ENCODE measurements at regions not wholly inside any gene's neighbourhood (a gene's known extent, or its start where the extent isn't known, plus 50 kb on each side); places are given as distances from the start of the nearest gene placed in this dataset.

DNA sequence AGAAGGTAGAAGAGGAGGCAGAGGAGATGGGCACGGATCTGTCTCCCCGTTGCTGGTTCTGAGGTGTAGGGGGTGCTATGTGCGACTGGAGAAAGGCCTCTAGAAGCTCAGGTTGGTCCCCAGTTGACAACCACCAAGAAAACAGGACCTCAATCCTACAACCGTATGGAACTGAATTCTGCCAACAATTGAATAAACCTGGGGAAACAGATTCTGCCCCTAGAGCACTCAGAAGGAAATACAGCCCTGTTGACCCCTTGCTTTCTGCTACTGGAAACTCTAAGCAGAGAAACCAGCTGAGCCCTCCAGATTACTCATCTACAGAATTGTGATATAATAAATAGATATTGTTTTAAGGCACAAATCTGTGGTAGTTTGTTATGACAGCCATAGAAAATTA, 313.0 kb upstream of the GOT2 start:
- Mint-ChIP-seq H3K9me3 (no peaks in the 10 kb centered on the region), H3K27me3 (ENCODE audit: insufficient read depth, low read depth, poor library complexity) (no peaks in the 10 kb centered on the region), H3K4me1 (no peaks in the 10 kb centered on the region), H3K4me3 (no peak overlapping the region), H3K36me3 (ENCODE audit: low read depth) (no peaks in the 10 kb centered on the region), H3K27ac (no peak overlapping the region)
- no peaks in the 10 kb centered on the region for H3F3A ChIP-seq (replicated peaks; ENCODE audit: low read depth)
- peaks cover 11% of the 10 kb centered on the region for H3K9me2 ChIP-seq (ENCODE audit: insufficient read depth)
- ATAC-seq, result peak; percentile 82
- H2AFZ ChIP-seq, result no peak overlapping the region
- no peaks in the 10 kb centered on the region for H3K36me3 ChIP-seq (ENCODE audit: insufficient read depth)
- H3K27me3 ChIP-seq (ENCODE audit: insufficient read depth), result no peaks in the 10 kb centered on the region
- no peaks in the 10 kb centered on the region for H3K4me1 ChIP-seq (ENCODE audit: insufficient read depth)
- no peak overlapping the region for H3K27ac ChIP-seq (ENCODE audit: low read depth)
- no peaks in the 10 kb centered on the region for H3K79me2 ChIP-seq (replicated peaks; ENCODE audit: insufficient read depth)
- H3K4me2 ChIP-seq, result no peak overlapping the region
- peak; percentile 68 for DNase-seq (ENCODE audit: low spot score)
- TF ChIP-seq ZNF462 (CRISPR knock-in tag; IDR thresholded peaks at IDR 0.05) (peak; percentile 76; the same call in 1 of the 2 replicates), ZNF114 (CRISPR knock-in tag; IDR thresholded peaks at IDR 0.05) (no peak)
- TF ChIP-seq, protein P1, sequence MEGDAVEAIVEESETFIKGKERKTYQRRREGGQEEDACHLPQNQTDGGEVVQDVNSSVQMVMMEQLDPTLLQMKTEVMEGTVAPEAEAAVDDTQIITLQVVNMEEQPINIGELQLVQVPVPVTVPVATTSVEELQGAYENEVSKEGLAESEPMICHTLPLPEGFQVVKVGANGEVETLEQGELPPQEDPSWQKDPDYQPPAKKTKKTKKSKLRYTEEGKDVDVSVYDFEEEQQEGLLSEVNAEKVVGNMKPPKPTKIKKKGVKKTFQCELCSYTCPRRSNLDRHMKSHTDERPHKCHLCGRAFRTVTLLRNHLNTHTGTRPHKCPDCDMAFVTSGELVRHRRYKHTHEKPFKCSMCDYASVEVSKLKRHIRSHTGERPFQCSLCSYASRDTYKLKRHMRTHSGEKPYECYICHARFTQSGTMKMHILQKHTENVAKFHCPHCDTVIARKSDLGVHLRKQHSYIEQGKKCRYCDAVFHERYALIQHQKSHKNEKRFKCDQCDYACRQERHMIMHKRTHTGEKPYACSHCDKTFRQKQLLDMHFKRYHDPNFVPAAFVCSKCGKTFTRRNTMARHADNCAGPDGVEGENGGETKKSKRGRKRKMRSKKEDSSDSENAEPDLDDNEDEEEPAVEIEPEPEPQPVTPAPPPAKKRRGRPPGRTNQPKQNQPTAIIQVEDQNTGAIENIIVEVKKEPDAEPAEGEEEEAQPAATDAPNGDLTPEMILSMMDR (conservative IDR thresholded peaks at IDR 0.05; ENCODE audit: low read depth in 2 of 2), result peak; percentile 49 to 56
- no peaks in the 10 kb centered on the region for H4K20me1 ChIP-seq (replicated peaks; ENCODE audit: insufficient read depth)
- no peak overlapping the region for H3K4me3 ChIP-seq

DNA sequence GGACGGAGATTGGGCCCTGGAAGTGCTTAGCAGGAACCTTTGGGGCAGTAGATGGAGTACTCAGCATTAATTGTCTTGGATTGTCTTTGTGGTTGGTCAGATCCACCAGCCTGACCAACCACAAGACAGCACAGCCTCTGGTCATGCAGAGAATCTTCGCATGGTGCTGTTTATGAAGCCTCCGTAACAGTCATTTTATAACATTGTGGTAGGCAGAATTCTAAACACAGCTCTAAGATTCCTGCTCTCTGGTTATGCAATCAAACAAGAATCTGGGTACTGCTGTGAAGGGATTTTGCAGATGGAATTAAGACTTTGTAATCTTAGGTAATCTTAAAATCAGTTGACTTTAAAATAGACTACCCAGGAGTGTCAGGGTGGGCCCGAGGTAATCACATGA, 312.2 kb upstream of the GOT2 start:
- no peaks in the 10 kb centered on the region for H3K4me1 Mint-ChIP-seq
- H3F3A ChIP-seq (replicated peaks; ENCODE audit: low read depth), result no peaks in the 10 kb centered on the region
- H3K9me3 Mint-ChIP-seq, result no peaks in the 10 kb centered on the region
- H3K36me3 Mint-ChIP-seq (ENCODE audit: low read depth), result no peaks in the 10 kb centered on the region
- H2AFZ ChIP-seq, result no peak overlapping the region
- H3K79me2 ChIP-seq (replicated peaks; ENCODE audit: insufficient read depth), result no peaks in the 10 kb centered on the region
- H3K4me1 ChIP-seq (ENCODE audit: insufficient read depth), result no peaks in the 10 kb centered on the region
- no peak overlapping the region for H3K4me3 ChIP-seq
- H4K20me1 ChIP-seq (replicated peaks; ENCODE audit: insufficient read depth), result no peaks in the 10 kb centered on the region
- no peak overlapping the region for H3K4me3 Mint-ChIP-seq
- no peak overlapping the region for H3K27ac ChIP-seq (ENCODE audit: low read depth)
- H3K27me3 Mint-ChIP-seq (ENCODE audit: insufficient read depth, low read depth, poor library complexity), result no peaks in the 10 kb centered on the region
- H3K27ac Mint-ChIP-seq, result no peak overlapping the region
- H3K27me3 ChIP-seq (ENCODE audit: insufficient read depth), result no peaks in the 10 kb centered on the region
- DNase-seq (ENCODE audit: low spot score) (no peak), ATAC-seq (no peak)
- peaks cover 11% of the 10 kb centered on the region; the same call in 1 of the 2 replicates for H3K9me2 ChIP-seq (ENCODE audit: insufficient read depth)
- H3K4me2 ChIP-seq, result no peak overlapping the region
- H3K36me3 ChIP-seq (ENCODE audit: insufficient read depth), result no peaks in the 10 kb centered on the region
- TF ChIP-seq EZH2 (IDR thresholded peaks at IDR 0.05; ENCODE audit: low read depth, unreplicated experiment), result no peak
- no peak for TF ChIP-seq EZH2phosphoT487 (IDR thresholded peaks at IDR 0.05; ENCODE audit: unreplicated experiment)
